ENCODE measurements at regions not wholly inside any gene's neighbourhood (a gene's known extent, or its start where the extent isn't known, plus 50 kb on each side); places are given as distances from the start of the nearest gene placed in this dataset.
"Not testable (repeated sequence)": the region's sequence is repeated elsewhere in the genome, so short reads cannot be mapped to it uniquely, and the experiment has no call there.

GRCh38 chr4:170425521-170426143 is 335.9 kb upstream of the AADAT start:
- DNase-seq (ENCODE audit: low read depth) = no peak

- no peak for DNase-seq (ENCODE audit: low read depth)
Measured at GRCh38 chr4:170425040-170425439, 335.3 kb upstream of the AADAT start.

- no peak for DNase-seq (ENCODE audit: low read depth)
Measured at GRCh38 chr4:170423137-170423536, 333.4 kb upstream of the AADAT start.

GRCh38 chr4:170420255-170420693 is 330.5 kb upstream of the AADAT start:
- no peak for DNase-seq (ENCODE audit: low read depth)

- no peak for DNase-seq (ENCODE audit: low read depth)
Measured at GRCh38 chr4:170414961-170415360, 325.2 kb upstream of the AADAT start.

GRCh38 chr4:170414360-170414759 is 324.6 kb upstream of the AADAT start:
- no peak for DNase-seq (ENCODE audit: low read depth)

GRCh38 chr4:170413951-170414350 is 324.2 kb upstream of the AADAT start:
- DNase-seq (ENCODE audit: low read depth) = no peak

- peak; percentile 54 for DNase-seq (ENCODE audit: low read depth)
Measured at GRCh38 chr4:170400361-170400760, 310.6 kb upstream of the AADAT start.

GRCh38 chr4:170399581-170400293 is 310.0 kb upstream of the AADAT start:
- peak; percentile 61 for DNase-seq (ENCODE audit: low read depth)

GRCh38 chr4:170398218-170398617 is 308.5 kb upstream of the AADAT start:
- DNase-seq (ENCODE audit: low read depth) = no peak

GRCh38 chr4:170395773-170396172 is 306.0 kb upstream of the AADAT start:
- DNase-seq (ENCODE audit: low read depth) = no peak

GRCh38 chr4:170391066-170391740 is 301.4 kb upstream of the AADAT start:
- DNase-seq (ENCODE audit: low read depth) = peak; percentile 90

GRCh38 chr4:170389411-170389810 is 299.7 kb upstream of the AADAT start:
- DNase-seq (ENCODE audit: low read depth) = no peak

- DNase-seq (ENCODE audit: low read depth) = peak; percentile 11
Measured at GRCh38 chr4:170388255-170388654, 298.5 kb upstream of the AADAT start.

- DNase-seq (ENCODE audit: low read depth) = no peak
Measured at GRCh38 chr4:170386971-170387370, 297.2 kb upstream of the AADAT start.

- no peak for DNase-seq (ENCODE audit: low read depth)
Measured at GRCh38 chr4:170386511-170386910, 296.8 kb upstream of the AADAT start.

GRCh38 chr4:170374770-170375169 is 285.0 kb upstream of the AADAT start:
- DNase-seq (ENCODE audit: low read depth) = peak; percentile 15

- DNase-seq (ENCODE audit: low read depth) = no peak
Measured at GRCh38 chr4:170348945-170349344, 259.2 kb upstream of the AADAT start.

- not testable (repeated sequence) for DNase-seq (ENCODE audit: low read depth)
Measured at GRCh38 chr4:170347191-170347590, 257.4 kb upstream of the AADAT start.

- DNase-seq (ENCODE audit: low read depth) = peak; percentile 6
Measured at GRCh38 chr4:170339522-170339921, 249.8 kb upstream of the AADAT start.

- no peak for DNase-seq (ENCODE audit: low read depth)
Measured at GRCh38 chr4:170336238-170336775, 246.6 kb upstream of the AADAT start.

- DNase-seq (ENCODE audit: low read depth) = no peak
Measured at GRCh38 chr4:170325599-170325998, 235.8 kb upstream of the AADAT start.

- no peak for DNase-seq (ENCODE audit: low read depth)
Measured at GRCh38 chr4:170323623-170324022, 233.9 kb upstream of the AADAT start.
